Activated CD4-positive, alpha-beta T cell treated with anti-CD3 and anti-CD28 coated beads for 36 hours (primary cell): ENCODE measurements at regions not wholly inside any gene's neighbourhood (a gene's known extent, or its start where the extent isn't known, plus 50 kb on each side); places are given as distances from the start of the nearest gene placed in this dataset.
"Not testable (repeated sequence)": the region's sequence is repeated elsewhere in the genome, so short reads cannot be mapped to it uniquely, and the experiment has no call there.

Experiments
- ATAC-seq: fragments of 200-7000 bp; cut with Tn5 transposase; one replicate; pipeline ENCODE4 v1.10.0; 2021; ENCODE audit warnings: mild to moderate bottlenecking, moderate library complexity
- CTCF ChIA-PET: fragments of 350-600 bp; sonication (Branson Sonifier 250); formaldehyde crosslinking; loops from one replicate; lab custom pipeline; 2021; ENCODE audit warnings: antibody characterized with exemption; lab: Charles Lee
- POLR2A ChIA-PET: fragments of 350-600 bp; sonication (Branson Sonifier 250); formaldehyde crosslinking; loops from one replicate; lab custom pipeline; 2021; ENCODE audit warnings: antibody characterized with exemption, inconsistent platforms; lab: Charles Lee
- DNase-seq: peaks from one replicate; pipeline ENCODE4 v3.0.0-alpha.2; 2020
- H3K27ac Mint-ChIP-seq: one replicate; pipeline ENCODE4 v1.8.0; 2021; ENCODE audit warnings: mixed read lengths
- H3K27me3 Mint-ChIP-seq: one replicate; pipeline ENCODE4 v1.8.0; 2021; ENCODE audit warnings: mixed read lengths
- H3K36me3 Mint-ChIP-seq: one replicate; pipeline ENCODE4 v1.8.0; 2021; ENCODE audit warnings: low read depth, mixed read lengths
- H3K4me1 Mint-ChIP-seq: one replicate; pipeline ENCODE4 v1.8.0; 2021; ENCODE audit warnings: mixed read lengths
- H3K4me3 Mint-ChIP-seq: one replicate; pipeline ENCODE4 v1.8.0; 2021; ENCODE audit warnings: mild to moderate bottlenecking, moderate library complexity, mixed read lengths
- H3K9me3 Mint-ChIP-seq: one replicate; pipeline ENCODE4 v1.8.0; 2021; ENCODE audit warnings: low read depth, mixed read lengths
- intact Hi-C, 2 experiments: fragments of 100-400 bp; cut with DNase I in 1 of 2; cut with micrococcal nuclease in 1 of 2; formaldehyde crosslinking; loops; one replicate each; pipeline versions ENCODE4 v1.14.2 to v1.15.1; 2022 to 2024; cut with DNase I, micrococcal nuclease

DNA sequence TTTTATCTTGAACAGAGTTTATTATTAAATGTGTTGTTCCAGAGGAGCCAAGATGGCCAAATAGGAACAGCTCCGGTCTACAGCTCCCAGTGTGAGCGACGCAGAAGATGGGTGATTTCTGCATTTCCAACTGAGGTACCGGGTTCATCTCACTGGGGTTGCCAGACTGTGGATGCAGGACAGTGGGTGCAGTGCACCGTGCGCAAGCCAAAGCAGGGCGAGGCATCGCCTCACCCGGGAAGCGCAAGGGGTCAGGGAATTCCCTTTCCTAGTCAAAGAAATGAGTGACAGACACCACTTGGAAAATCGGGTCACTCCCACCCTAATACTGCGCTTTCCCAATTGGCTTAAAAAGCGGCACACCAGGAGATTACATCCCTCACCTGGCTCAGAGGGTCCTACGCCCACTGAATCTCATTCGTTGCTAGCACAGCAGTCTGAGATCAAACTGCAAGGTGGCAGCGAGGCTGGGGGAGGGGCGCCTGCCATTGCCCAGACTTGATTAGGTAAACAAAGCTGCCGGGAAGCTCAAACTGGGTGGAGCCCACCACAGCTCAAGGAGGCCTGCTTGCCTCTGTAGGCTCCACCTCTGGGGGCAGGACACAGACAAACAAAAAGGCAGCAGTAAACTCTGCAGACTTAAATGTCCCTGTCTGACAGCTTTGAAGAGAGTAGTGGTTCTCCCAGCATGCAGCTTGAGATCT, 155.2 kb upstream of the KBTBD8 start:
- H3K27me3 Mint-ChIP-seq, H3K27ac Mint-ChIP-seq, H3K4me3 Mint-ChIP-seq, H3K4me1 Mint-ChIP-seq, H3K36me3 Mint-ChIP-seq, DNase-seq, H3K9me3 Mint-ChIP-seq, intact Hi-C loops, ATAC-seq: not testable (repeated sequence)
- ChIA-PET POLR2A (interaction anchor here (0.6 kb wide), 1 partner anchor 47 kb away, joined by 3 read pairs; no protein-coding TSS in a partner anchor), CTCF (interaction anchor here (0.6 kb wide), 1 partner anchor 35 kb away, joined by 3 read pairs; no protein-coding TSS in a partner anchor)

DNA sequence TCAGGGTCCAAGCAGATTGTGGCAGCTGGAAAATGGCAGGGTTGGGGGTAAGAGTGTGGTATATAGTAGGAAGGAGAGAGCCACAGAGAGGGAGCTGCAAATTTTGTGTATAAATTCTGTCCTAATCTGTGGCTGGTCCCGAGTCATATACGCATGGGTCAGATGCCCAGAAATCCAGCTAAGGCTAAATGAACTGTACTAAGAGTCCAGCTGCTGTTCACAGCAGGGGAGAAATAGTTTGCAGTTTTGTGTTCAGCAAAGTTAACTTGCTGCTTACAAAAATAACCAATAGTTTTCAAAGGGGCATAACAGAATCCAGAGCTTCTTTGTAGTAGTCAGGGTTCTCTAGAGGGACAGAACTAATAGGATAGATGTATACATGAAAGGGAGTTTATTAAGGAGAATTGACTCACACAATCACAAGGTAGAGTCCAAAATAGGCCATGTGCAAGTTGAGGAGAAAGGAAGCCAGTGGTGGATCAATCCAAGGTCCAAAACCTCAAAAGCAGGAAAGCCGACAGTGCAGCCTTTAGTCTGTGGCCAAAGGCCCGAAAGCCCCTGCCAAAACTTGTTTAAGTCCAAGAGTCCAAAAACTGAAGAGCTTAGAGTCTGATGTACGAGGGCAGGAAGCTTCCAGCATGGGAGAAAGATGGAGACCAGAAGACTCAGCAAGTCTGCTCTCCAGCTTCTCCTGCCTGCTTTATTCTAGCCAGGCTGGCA, 146.1 kb upstream of the KBTBD8 start:
- intact Hi-C loops = no loop called here
- Mint-ChIP-seq H3K27ac (no peak overlapping the region), H3K36me3 (no peaks in the 10 kb centered on the region), H3K4me3 (no peak overlapping the region), H3K4me1 (no peaks in the 10 kb centered on the region), H3K9me3 (peaks cover 3% of the 10 kb centered on the region), H3K27me3 (peaks cover 5% of the 10 kb centered on the region)
- DNase-seq = no peak
- CTCF ChIA-PET = no interaction called here
- ATAC-seq = no peak
- POLR2A ChIA-PET = no interaction called here

- no peaks in the 10 kb centered on the region for H3K36me3 Mint-ChIP-seq
- DNase-seq (no peak), ATAC-seq (no peak)
- ChIA-PET CTCF (interaction anchor here (1.0 kb wide), 1 partner anchor 33 kb away, joined by 3 read pairs; no protein-coding TSS in a partner anchor), POLR2A (no interaction called here)
- peaks cover 2% of the 10 kb centered on the region for H3K9me3 Mint-ChIP-seq
- H3K27ac Mint-ChIP-seq = no peak overlapping the region
- H3K4me1 Mint-ChIP-seq = no peaks in the 10 kb centered on the region
- H3K27me3 Mint-ChIP-seq = peaks cover 5% of the 10 kb centered on the region
- intact Hi-C loops = no loop called here
- H3K4me3 Mint-ChIP-seq = no peak overlapping the region
These were observed 143.4 kb upstream of the KBTBD8 start for GRCh38 chr3:66854601-66855151.

DNA sequence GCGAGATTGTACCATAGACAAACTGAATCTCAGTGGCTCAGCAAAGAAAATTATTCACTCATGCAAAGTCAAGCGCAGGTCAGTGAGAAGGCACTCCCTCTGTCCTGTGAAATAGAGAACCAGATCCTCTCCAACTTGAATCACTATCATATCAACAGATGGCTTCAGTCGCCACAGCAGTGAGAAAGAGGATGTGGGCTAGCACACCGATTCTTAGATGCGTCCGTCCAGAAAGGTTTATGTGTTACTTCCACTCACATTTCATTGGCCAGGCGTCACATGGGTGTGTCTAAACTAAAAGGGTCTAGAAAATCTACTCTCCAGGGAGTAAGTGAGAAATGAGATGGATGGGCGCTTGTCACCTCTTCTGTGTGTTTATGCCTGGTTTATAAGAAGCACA, 141.6 kb upstream of the KBTBD8 start:
- H3K36me3 Mint-ChIP-seq = no peaks in the 10 kb centered on the region
- DNase-seq = no peak
- intact Hi-C loops = no loop called here
- peaks cover 5% of the 10 kb centered on the region for H3K27me3 Mint-ChIP-seq
- ATAC-seq = no peak
- no peak overlapping the region for H3K4me3 Mint-ChIP-seq
- no peak overlapping the region for H3K27ac Mint-ChIP-seq
- ChIA-PET CTCF (interaction anchor here (1.1 kb wide), 1 partner anchor 34 kb away, joined by 4 read pairs; no protein-coding TSS in a partner anchor), POLR2A (no interaction called here)
- H3K4me1 Mint-ChIP-seq = no peaks in the 10 kb centered on the region
- H3K9me3 Mint-ChIP-seq = peaks cover 2% of the 10 kb centered on the region

GRCh38 chr3:66858656-66859381, 139.3 kb upstream of the KBTBD8 start:
- Mint-ChIP-seq H3K36me3 (no peaks in the 10 kb centered on the region), H3K4me3 (no peak overlapping the region), H3K27me3 (peaks cover 5% of the 10 kb centered on the region), H3K4me1 (no peaks in the 10 kb centered on the region), H3K27ac (no peak overlapping the region), H3K9me3 (peaks cover 2% of the 10 kb centered on the region)
- ChIA-PET POLR2A (no interaction called here), CTCF (no interaction called here)
- DNase-seq (peak; percentile 8), ATAC-seq (no peak)
- intact Hi-C loops = no loop called here

DNA sequence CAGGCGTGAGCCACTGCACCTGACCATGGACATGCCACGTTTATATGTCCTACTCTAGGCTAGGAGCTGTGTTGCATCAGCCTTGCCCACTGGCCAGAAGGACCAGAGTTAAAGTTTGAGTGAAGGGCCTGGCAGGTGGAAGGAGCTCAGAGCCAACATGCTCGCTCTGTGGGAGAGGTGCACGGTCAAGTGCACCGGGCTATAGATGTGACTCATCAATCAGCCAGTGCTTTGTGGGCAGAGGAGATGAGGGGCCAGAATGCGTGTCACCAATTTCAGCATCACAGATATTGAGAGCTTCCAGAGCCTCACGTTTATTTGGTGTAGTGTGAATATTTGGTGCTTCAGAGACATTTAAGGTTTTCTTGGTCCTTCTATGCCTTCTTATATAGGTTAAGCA, 137.3 kb upstream of the KBTBD8 start:
- ChIA-PET CTCF (no interaction called here), POLR2A (no interaction called here)
- H3K27ac Mint-ChIP-seq = no peak overlapping the region
- no peaks in the 10 kb centered on the region for H3K9me3 Mint-ChIP-seq
- intact Hi-C loops = no loop called here
- no peaks in the 10 kb centered on the region for H3K36me3 Mint-ChIP-seq
- no peak overlapping the region for H3K4me3 Mint-ChIP-seq
- ATAC-seq (no peak), DNase-seq (no peak)
- H3K27me3 Mint-ChIP-seq = no peaks in the 10 kb centered on the region
- H3K4me1 Mint-ChIP-seq = no peaks in the 10 kb centered on the region

- CTCF ChIA-PET = interaction anchor here (0.6 kb wide), 2 partner anchors 8 to 627 kb away, joined by 3 read pairs; no protein-coding TSS in a partner anchor
- DNase-seq = no peak
- intact Hi-C loops = no loop called here
- peaks cover 3% of the 10 kb centered on the region for H3K27me3 Mint-ChIP-seq
- POLR2A ChIA-PET = no interaction called here
- no peak overlapping the region for H3K27ac Mint-ChIP-seq
- no peaks in the 10 kb centered on the region for H3K9me3 Mint-ChIP-seq
- no peaks in the 10 kb centered on the region for H3K4me1 Mint-ChIP-seq
- no peaks in the 10 kb centered on the region for H3K36me3 Mint-ChIP-seq
- no peak for ATAC-seq
- no peak overlapping the region for H3K4me3 Mint-ChIP-seq
These were observed 134.6 kb upstream of the KBTBD8 start for GRCh38 chr3:66863205-66864111.

DNA sequence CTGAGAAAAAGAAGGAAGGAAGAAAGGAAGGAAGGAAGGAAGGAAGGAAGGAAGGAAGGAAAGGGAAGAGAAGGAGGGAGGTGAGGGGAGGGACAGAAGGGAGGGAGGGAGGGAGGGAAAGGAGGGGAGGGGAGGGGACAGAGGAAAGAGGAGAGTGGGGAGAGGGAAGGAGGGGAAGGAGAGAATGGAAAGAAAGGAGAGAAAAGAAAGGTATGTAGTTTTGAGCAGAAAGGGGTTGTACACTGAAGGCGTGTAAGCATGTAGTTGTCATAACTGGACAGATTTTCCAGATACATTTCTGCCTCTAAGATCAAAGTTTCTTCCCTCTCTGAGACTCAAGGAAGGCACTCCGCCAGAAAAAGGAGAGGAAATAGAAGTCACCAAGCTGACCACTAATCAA, 113.4 kb upstream of the KBTBD8 start:
- no peak overlapping the region for H3K4me3 Mint-ChIP-seq
- H3K27me3 Mint-ChIP-seq = peaks cover 3% of the 10 kb centered on the region
- no peak for DNase-seq
- no peak overlapping the region for H3K27ac Mint-ChIP-seq
- ChIA-PET POLR2A (no interaction called here), CTCF (no interaction called here)
- H3K4me1 Mint-ChIP-seq = no peaks in the 10 kb centered on the region
- no peak for ATAC-seq
- H3K9me3 Mint-ChIP-seq = peaks cover 4% of the 10 kb centered on the region
- intact Hi-C loops = no loop called here
- H3K36me3 Mint-ChIP-seq = no peaks in the 10 kb centered on the region

- ATAC-seq = no peak
- H3K4me1 Mint-ChIP-seq = no peaks in the 10 kb centered on the region
- CTCF ChIA-PET = interaction anchor here (0.7 to 0.9 kb wide), 2 partner anchors 43 to 69 kb away, joined by 3 read pairs; no protein-coding TSS in a partner anchor
These were observed 112.6 kb upstream of the KBTBD8 start for GRCh38 chr3:66885326-66886000.

GRCh38 chr3:66889750-66890494, 108.2 kb upstream of the KBTBD8 start:
- POLR2A ChIA-PET = no interaction called here
- Mint-ChIP-seq H3K4me1 (no peaks in the 10 kb centered on the region), H3K27me3 (peaks cover 8% of the 10 kb centered on the region), H3K27ac (no peak overlapping the region), H3K4me3 (no peak overlapping the region), H3K9me3 (peaks cover 5% of the 10 kb centered on the region), H3K36me3 (no peaks in the 10 kb centered on the region)
- ATAC-seq (no peak), DNase-seq (no peak)
- intact Hi-C loops = no loop called here
- CTCF ChIA-PET = no interaction called here

More at GRCh38 chr3:66885326-66886000, 112.6 kb upstream of the KBTBD8 start:
- Mint-ChIP-seq H3K27me3 (peaks cover 4% of the 10 kb centered on the region), H3K9me3 (peaks cover 4% of the 10 kb centered on the region), H3K27ac (no peak overlapping the region), H3K4me3 (no peak overlapping the region), H3K36me3 (no peaks in the 10 kb centered on the region)
- DNase-seq = no peak
- intact Hi-C loops = no loop called here
- POLR2A ChIA-PET = no interaction called here
